Tibial nerve (tissue), 4 donors: ENCODE measurements at regions not wholly inside any gene's neighbourhood (a gene's known extent, or its start where the extent isn't known, plus 50 kb on each side); places are given as distances from the start of the nearest gene placed in this dataset.
"Not testable (repeated sequence)": the region's sequence is repeated elsewhere in the genome, so short reads cannot be mapped to it uniquely, and the experiment has no call there.

Source experiments
- DNase-seq, 2 donors: peaks; one replicate each; pipeline ENCODE4 v3.0.0-alpha.2; 2019; ENCODE audit warnings: low spot score in 2 of 2
- H3K27ac ChIP-seq, 4 donors: fragments of 200-600 bp; sonication (generic) in 3 of 4; one replicate each; pipeline ENCODE4 v1.5.1; 2017 to 2019; ENCODE audit warnings: mild to moderate bottlenecking in 1 of 4
- H3K27me3 ChIP-seq, 2 donors: fragments of 200-600 bp; sonication (generic) in 1 of 2; one replicate each; pipeline versions ENCODE4 v1.5.1 to v1.6.0; 2017 to 2019
- H3K36me3 ChIP-seq, 3 donors: fragments of 200-600 bp; sonication (generic); one replicate each; pipeline ENCODE4 v1.5.1; 2018 to 2019
- H3K4me1 ChIP-seq, 4 donors: fragments of 200-600 bp; sonication (generic) in 3 of 4; one replicate each; pipeline ENCODE4 v1.5.1; 2017 to 2019
- H3K4me3 ChIP-seq, 4 donors: fragments of 200-600 bp; sonication (generic) in 3 of 4; one replicate each; pipeline ENCODE4 v1.5.1; 2017 to 2019; ENCODE audit warnings: mild to moderate bottlenecking in 1 of 4, moderate library complexity in 1 of 4
- H3K9me3 ChIP-seq, 4 donors: fragments of 200-600 bp; sonication (generic) in 3 of 4; one replicate each; pipeline ENCODE4 v1.5.1; 2017 to 2019
- EP300 ChIP-seq, 2 donors: sonication (generic); formaldehyde crosslinking; IDR thresholded peaks; one replicate each; pipeline ENCODE4 v1.6.1; 2017; ENCODE audit warnings: antibody characterized with exemption in 2 of 2, mild to moderate bottlenecking in 1 of 2
- POLR2A ChIP-seq, 2 donors: fragments of 450-650 bp; IDR thresholded peaks; one replicate each; pipeline ENCODE4 v1.6.1; 2017; ENCODE audit warnings: antibody characterized with exemption in 2 of 2, mild to moderate bottlenecking in 2 of 2, moderate library complexity in 2 of 2
- WGBS, 2 donors: methylation state at CpG; one replicate each; pipeline ENCODE4 v1.1.5; 2018; 5-methylcytosine and 5-hydroxymethylcytosine counted together
- TF ChIP-seq, protein P1 (sequence below), 5 experiments: fragments of 200-600 bp in 3 of 5; fragments of 450-650 bp in 2 of 5; sonication (generic) in 3 of 5; IDR thresholded peaks; one replicate each; pipeline ENCODE4 v1.5.1; 2016 to 2019; ENCODE audit warnings: antibody characterized with exemption in 5 of 5, mild to moderate bottlenecking in 3 of 5, moderate library complexity in 2 of 5

- 80 to 85% methylated on average over 1 of the region's 1 CpG for WGBS, 2 donors
- Histone ChIP-seq H3K36me3 (no peaks in the 10 kb centered on the region), H3K4me1 (no peaks in the 10 kb centered on the region), H3K27ac (no peak overlapping the region), H3K9me3 (no peaks in the 10 kb centered on the region), H3K4me3 (no peak overlapping the region), H3K27me3 (no peaks in the 10 kb centered on the region)
- TF ChIP-seq, protein P1, sequence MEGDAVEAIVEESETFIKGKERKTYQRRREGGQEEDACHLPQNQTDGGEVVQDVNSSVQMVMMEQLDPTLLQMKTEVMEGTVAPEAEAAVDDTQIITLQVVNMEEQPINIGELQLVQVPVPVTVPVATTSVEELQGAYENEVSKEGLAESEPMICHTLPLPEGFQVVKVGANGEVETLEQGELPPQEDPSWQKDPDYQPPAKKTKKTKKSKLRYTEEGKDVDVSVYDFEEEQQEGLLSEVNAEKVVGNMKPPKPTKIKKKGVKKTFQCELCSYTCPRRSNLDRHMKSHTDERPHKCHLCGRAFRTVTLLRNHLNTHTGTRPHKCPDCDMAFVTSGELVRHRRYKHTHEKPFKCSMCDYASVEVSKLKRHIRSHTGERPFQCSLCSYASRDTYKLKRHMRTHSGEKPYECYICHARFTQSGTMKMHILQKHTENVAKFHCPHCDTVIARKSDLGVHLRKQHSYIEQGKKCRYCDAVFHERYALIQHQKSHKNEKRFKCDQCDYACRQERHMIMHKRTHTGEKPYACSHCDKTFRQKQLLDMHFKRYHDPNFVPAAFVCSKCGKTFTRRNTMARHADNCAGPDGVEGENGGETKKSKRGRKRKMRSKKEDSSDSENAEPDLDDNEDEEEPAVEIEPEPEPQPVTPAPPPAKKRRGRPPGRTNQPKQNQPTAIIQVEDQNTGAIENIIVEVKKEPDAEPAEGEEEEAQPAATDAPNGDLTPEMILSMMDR (IDR thresholded peaks at IDR 0.05), result no peak
- TF ChIP-seq EP300 (IDR thresholded peaks at IDR 0.05) (no peak), POLR2A (IDR thresholded peaks at IDR 0.05) (no peak)
- no peak for DNase-seq
Measured at GRCh38 chr4:129264008-129264657, 168.2 kb downstream of the C4orf33 start.

GRCh38 chr4:129278868-129279267 lies 182.9 kb downstream of the C4orf33 start:
- DNase-seq, result no peak
- no peaks in the 10 kb centered on the region for H3K36me3 ChIP-seq
- WGBS, 2 donors, result 14 to 45% methylated on average over 1 of the region's 1 CpG
- no peaks in the 10 kb centered on the region for H3K4me1 ChIP-seq
- H3K9me3 ChIP-seq, result no peaks in the 10 kb centered on the region
- H3K27me3 ChIP-seq, result no peaks in the 10 kb centered on the region
- H3K4me3 ChIP-seq, result no peak overlapping the region
- TF ChIP-seq, protein P1 (IDR thresholded peaks at IDR 0.05), result no peak
- TF ChIP-seq EP300 (IDR thresholded peaks at IDR 0.05), result no peak
- TF ChIP-seq POLR2A (IDR thresholded peaks at IDR 0.05), result no peak
- H3K27ac ChIP-seq, result no peak overlapping the region

DNA sequence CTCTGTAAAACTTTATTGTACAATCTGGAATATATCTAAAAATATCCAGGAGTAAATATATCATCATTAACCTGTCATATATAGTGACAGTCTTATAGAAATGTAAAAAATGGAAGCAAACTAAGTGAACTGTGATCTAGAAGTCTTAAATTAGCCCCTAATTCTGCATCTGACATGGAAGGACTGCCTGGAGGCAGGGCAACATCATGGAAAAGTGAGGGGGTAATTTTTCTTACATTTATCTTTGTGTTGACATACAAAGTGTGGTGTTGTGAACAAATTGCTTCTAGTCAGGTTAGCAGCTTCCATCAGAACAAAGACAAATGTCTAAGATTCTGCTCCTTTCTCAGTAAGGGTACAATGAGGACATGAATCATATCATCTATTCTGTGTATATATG lies 186.3 kb downstream of the C4orf33 start:
- Histone ChIP-seq H3K27me3 (no peaks in the 10 kb centered on the region), H3K36me3 (no peaks in the 10 kb centered on the region), H3K4me1 (no peaks in the 10 kb centered on the region), H3K4me3 (no peak overlapping the region), H3K9me3 (no peaks in the 10 kb centered on the region), H3K27ac (no peak overlapping the region)
- TF ChIP-seq, protein P1 (IDR thresholded peaks at IDR 0.05), result no peak
- no peak for TF ChIP-seq POLR2A (IDR thresholded peaks at IDR 0.05)
- TF ChIP-seq EP300 (IDR thresholded peaks at IDR 0.05), result no peak
- no peak for DNase-seq

DNA sequence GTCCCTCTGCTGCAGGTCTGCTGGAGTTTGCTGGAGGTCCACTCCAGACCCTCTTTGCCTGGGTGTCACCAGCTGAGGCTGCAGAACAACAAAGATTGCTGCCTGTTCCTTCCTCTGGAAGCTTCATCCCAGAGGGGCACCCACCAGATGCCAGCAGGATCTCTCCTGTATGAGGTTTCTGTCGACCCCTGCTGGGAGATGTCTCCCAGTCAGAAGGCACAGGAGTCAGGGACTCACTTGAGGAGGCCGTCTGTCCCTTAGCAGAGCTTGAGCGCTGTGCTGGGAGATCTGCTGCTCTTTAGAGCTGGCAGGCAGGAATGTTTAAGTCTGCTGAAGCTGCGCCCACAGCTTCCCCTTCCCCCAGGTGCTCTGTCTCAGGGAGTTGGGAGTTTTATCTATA lies 196.2 kb downstream of the C4orf33 start:
- H3K9me3 ChIP-seq, H3K27ac ChIP-seq, DNase-seq, H3K27me3 ChIP-seq, H3K4me3 ChIP-seq, H3K4me1 ChIP-seq, H3K36me3 ChIP-seq: not testable (repeated sequence)
- 77 to 95% methylated on average over 4 of the region's 4 CpGs for WGBS, 2 donors

DNA sequence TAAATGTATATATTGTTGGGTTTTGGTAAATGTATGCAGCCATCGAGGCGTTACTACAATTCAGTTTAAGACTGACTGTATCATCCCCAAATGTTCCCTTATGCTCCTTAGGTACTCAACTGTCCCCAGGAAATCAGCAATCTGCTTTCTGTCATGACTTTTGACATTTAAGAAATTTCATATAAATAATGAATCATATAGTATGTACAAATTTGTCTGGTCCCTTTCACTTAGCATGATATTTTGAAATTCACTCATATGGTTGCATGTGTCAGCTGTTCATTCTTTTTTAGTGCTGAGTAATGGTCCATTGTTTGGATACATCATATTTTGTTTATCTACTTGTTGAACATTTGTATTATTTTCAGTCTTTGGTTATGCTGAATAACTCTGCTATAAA lies 218.8 kb downstream of the C4orf33 start:
- DNase-seq, result no peak
- 98 to 99% methylated on average over 2 of the region's 2 CpGs for WGBS, 2 donors
- no peak overlapping the region for H3K4me3 ChIP-seq
- H3K4me1 ChIP-seq, result no peaks in the 10 kb centered on the region
- H3K27me3 ChIP-seq, result no peaks in the 10 kb centered on the region
- no peak overlapping the region for H3K27ac ChIP-seq
- no peaks in the 10 kb centered on the region for H3K9me3 ChIP-seq
- TF ChIP-seq POLR2A (IDR thresholded peaks at IDR 0.05) (no peak), EP300 (IDR thresholded peaks at IDR 0.05) (no peak)
- TF ChIP-seq, protein P1 (IDR thresholded peaks at IDR 0.05), result no peak
- H3K36me3 ChIP-seq, result no peaks in the 10 kb centered on the region

GRCh38 chr4:129322920-129323319 lies 227.0 kb downstream of the C4orf33 start:
- WGBS, 2 donors, result 33 to 40% methylated on average over 4 of the region's 4 CpGs
- DNase-seq, result no peak
- TF ChIP-seq POLR2A (IDR thresholded peaks at IDR 0.05) (no peak), EP300 (IDR thresholded peaks at IDR 0.05) (no peak)
- TF ChIP-seq, protein P1 (IDR thresholded peaks at IDR 0.05), result no peak
- Histone ChIP-seq H3K27me3 (no peaks in the 10 kb centered on the region), H3K4me3 (no peak overlapping the region), H3K4me1 (peaks cover 0 to 11% (median 0%) of the 10 kb centered on the region in 4 donors), H3K36me3 (no peaks in the 10 kb centered on the region), H3K9me3 (no peaks in the 10 kb centered on the region), H3K27ac (no peak overlapping the region)
